A549 (cell line): ENCODE measurements at regions not wholly inside any gene's neighbourhood (a gene's known extent, or its start where the extent isn't known, plus 50 kb on each side); places are given as distances from the start of the nearest gene placed in this dataset.
A peak's percentile ranks its signal among the peaks of the same experiment; 100 is the strongest.

ENCODE experiments used
- ATAC-seq, 2 experiments: fragments of 200-7000 bp in 1 of 2; fragments of >200 bp in 1 of 2; cut with Nextera tagmentation in 1 of 2; cut with Tn5 transposase in 1 of 2; 3 replicates each; pipeline versions ENCODE4 v1.8.0 to v1.9.1; 2018 to 2020; ENCODE audit warnings: mild to moderate bottlenecking in 1 of 2, moderate library complexity in 1 of 2
- CTCF ChIA-PET: fragments of 300-600 bp; sonication (Branson Sonifier 250); formaldehyde crosslinking; extraction: SDS; loops from one replicate; lab custom pipeline; 2021; ENCODE audit warnings: antibody characterized with exemption, inconsistent platforms; lab: Yijun Ruan, JAX
- POLR2A ChIA-PET: fragments of 350-600 bp; formaldehyde crosslinking; extraction: SDS; loops from one replicate; lab custom pipeline; 2021; ENCODE audit warnings: antibody characterized with exemption, inconsistent platforms; lab: Yijun Ruan, JAX
- DNase-seq, 2 experiments: peaks; one replicate each; pipeline versions ENCODE4 v3.0.0 to v3.0.0-alpha.2; 2011 to 2016; ENCODE audit warnings: low read depth in 1 of 2, low spot score in 1 of 2
- FAIRE-seq: peaks from 2 replicates; lab custom pipeline; 2011; peaks lifted over from hg19 to GRCh38; lab: Jason Lieb, UNC
- H3K27ac ChIP-seq, 2 experiments: fragments of >200 bp; sonication (Bioruptor Twin); formaldehyde crosslinking; 3 replicates each; pipeline ENCODE4 v1.5.1; 2016 to 2017
- H3K4me1 ChIP-seq: fragments of >200 bp; sonication (Bioruptor Twin); formaldehyde crosslinking; 3 replicates; pipeline ENCODE4 v1.6.1; 2016
- H3K4me2 ChIP-seq: fragments of >200 bp; sonication (Bioruptor Twin); formaldehyde crosslinking; 3 replicates; pipeline ENCODE4 v1.6.1; 2016
- H3K4me3 ChIP-seq: fragments of >200 bp; sonication (Bioruptor Twin); formaldehyde crosslinking; 3 replicates; pipeline ENCODE4 v1.5.1; 2016
- H3K9me3 ChIP-seq: fragments of >200 bp; sonication (Bioruptor Twin); formaldehyde crosslinking; 3 replicates; pipeline ENCODE4 v1.6.1; 2016
- BHLHE40 ChIP-seq: IDR thresholded peaks from 2 replicates; pipeline ENCODE4 v1.6.1; 2012; ENCODE audit warnings: low read depth, low read length, inconsistent platforms
- CBX8 ChIP-seq: fragments of 200-600 bp; sonication (generic); IDR thresholded peaks from 2 replicates; pipeline ENCODE4 v1.6.1; 2016
- CEBPB ChIP-seq, 2 experiments: fragments of >200 bp in 1 of 2; sonication (Bioruptor Twin) in 1 of 2; formaldehyde crosslinking in 1 of 2; IDR thresholded peaks; 2 replicates each; pipeline ENCODE4 v1.6.1; 2012 to 2016
- EHF ChIP-seq: fragments of 250-450 bp; sonication (Bioruptor Pico); IDR thresholded peaks from 2 replicates; pipeline ENCODE4 v1.5.0; 2020; ENCODE audit warnings: mild to moderate bottlenecking
- EP300 ChIP-seq, 2 experiments: fragments of >200 bp; sonication (Bioruptor Twin); formaldehyde crosslinking; IDR thresholded peaks; 2 replicates in 1 of 2; 3 replicates in 1 of 2; pipeline ENCODE4 v1.6.1; 2016 to 2017
- FOSB ChIP-seq: fragments of 250-450 bp; sonication (Bioruptor Pico); IDR thresholded peaks from 2 replicates; pipeline ENCODE4 v1.5.0; 2020; ENCODE audit warnings: mild to moderate bottlenecking, moderate library complexity
- HDAC2 ChIP-seq: fragments of 200-600 bp; sonication (generic); IDR thresholded peaks from 2 replicates; pipeline ENCODE4 v1.6.1; 2016
- HEYL ChIP-seq: fragments of 250-450 bp; sonication (Bioruptor Pico); IDR thresholded peaks from 2 replicates; pipeline ENCODE4 v1.8.0; 2021; ENCODE audit warnings: mild to moderate bottlenecking, moderate library complexity
- HOXB5 ChIP-seq: fragments of 250-450 bp; sonication (Bioruptor Pico); IDR thresholded peaks from 2 replicates; pipeline ENCODE4 v1.5.0; 2020; ENCODE audit warnings: mild to moderate bottlenecking, moderate library complexity
- JUN ChIP-seq, 2 experiments: fragments of >200 bp; sonication (Bioruptor Twin); formaldehyde crosslinking; IDR thresholded peaks; 2 replicates in 1 of 2; 3 replicates in 1 of 2; pipeline ENCODE4 v1.6.1; 2016 to 2017
- KDM5A ChIP-seq: fragments of 200-600 bp; sonication (generic); IDR thresholded peaks from 2 replicates; pipeline ENCODE4 v1.6.1; 2016; ENCODE audit warnings: antibody characterized with exemption, mild to moderate bottlenecking
- MAFK ChIP-seq: fragments of 450-650 bp; IDR thresholded peaks from 2 replicates; pipeline ENCODE4 v1.6.1; 2014; ENCODE audit not compliant: partially characterized antibody
- MAZ ChIP-seq: fragments of 150-350 bp; IDR thresholded peaks from 2 replicates; pipeline ENCODE4 v1.6.1; 2014; ENCODE audit warnings: antibody characterized with exemption, low read depth, low read length, borderline replicate concordance
- MYC ChIP-seq: IDR thresholded peaks from 2 replicates; pipeline ENCODE4 v1.6.1; 2012; ENCODE audit warnings: mild to moderate bottlenecking, inconsistent platforms, low read length, improper control_type of control experiment, borderline replicate concordance
- NFE2L2 ChIP-seq: fragments of 150-350 bp; conservative IDR thresholded peaks from 2 replicates; pipeline ENCODE4 v1.6.1; 2014; ENCODE audit warnings: low read length
- NR3C1 ChIP-seq: fragments of >200 bp; sonication (Bioruptor Twin); formaldehyde crosslinking; IDR thresholded peaks from 3 replicates; pipeline ENCODE4 v1.6.1; 2017
- PHF8 ChIP-seq: fragments of 200-600 bp; sonication (generic); IDR thresholded peaks from 2 replicates; pipeline ENCODE4 v1.6.1; 2016; ENCODE audit warnings: low read depth, mild to moderate bottlenecking, antibody characterized with exemption, moderate library complexity, borderline replicate concordance
- POLR2A ChIP-seq: IDR thresholded peaks from 2 replicates; pipeline ENCODE4 v1.6.1; 2012; ENCODE audit warnings: mild to moderate bottlenecking, low read length
- RAD21 ChIP-seq, 2 experiments: fragments of >200 bp in 1 of 2; sonication (Bioruptor Twin) in 1 of 2; formaldehyde crosslinking in 1 of 2; IDR thresholded peaks in 1 of 2; conservative IDR thresholded peaks in 1 of 2; 2 replicates in 1 of 2; 3 replicates in 1 of 2; pipeline ENCODE4 v1.6.1; 2012 to 2018; ENCODE audit warnings: inconsistent platforms in 1 of 2
- RARB ChIP-seq: fragments of 250-450 bp; sonication (Bioruptor Pico); IDR thresholded peaks from 2 replicates; pipeline ENCODE4 v1.8.0; 2021; ENCODE audit warnings: mild to moderate bottlenecking, moderate library complexity
- RCOR1 ChIP-seq: fragments of 150-350 bp; IDR thresholded peaks from 2 replicates; pipeline ENCODE4 v1.6.1; 2014; ENCODE audit warnings: antibody characterized with exemption, low read length, low read depth
- RFX5 ChIP-seq: fragments of 450-650 bp; IDR thresholded peaks from 2 replicates; pipeline ENCODE4 v1.7.1; 2014; ENCODE audit warnings: antibody characterized with exemption, mild to moderate bottlenecking, moderate library complexity
- SREBF2 ChIP-seq: fragments of 450-650 bp; IDR thresholded peaks from 2 replicates; pipeline ENCODE4 v1.6.1; 2014; ENCODE audit warnings: mild to moderate bottlenecking, moderate library complexity
- TFCP2L1 ChIP-seq: fragments of 250-450 bp; sonication (Bioruptor Pico); IDR thresholded peaks from 2 replicates; pipeline ENCODE4 v1.5.0; 2021; ENCODE audit warnings: mild to moderate bottlenecking
- WGBS: methylation state at CpG from one replicate; pipeline ENCODE4 v1.1.6; 2017; ENCODE audit errors: missing lambda C conversion rate; 5-methylcytosine and 5-hydroxymethylcytosine counted together
- TF ChIP-seq, protein P1 (sequence below): IDR thresholded peaks from 2 replicates; pipeline ENCODE4 v1.6.1; 2012; ENCODE audit warnings: low read depth, borderline replicate concordance
- TF ChIP-seq, protein P2 (sequence below): IDR thresholded peaks from 2 replicates; pipeline ENCODE4 v1.6.1; 2012
- TF ChIP-seq, protein P3 (sequence below): fragments of 150-350 bp; IDR thresholded peaks from 2 replicates; pipeline ENCODE4 v1.6.1; 2014; ENCODE audit warnings: low read depth, mild to moderate bottlenecking, low read length
- TF ChIP-seq, protein P4 (sequence below): fragments of 250-450 bp; sonication (Bioruptor Pico); IDR thresholded peaks from 2 replicates; pipeline ENCODE4 v1.5.0; 2020; ENCODE audit warnings: low read depth, mild to moderate bottlenecking, moderate library complexity
- TF ChIP-seq, protein P5 (sequence below): fragments of >200 bp; sonication (Bioruptor Twin); formaldehyde crosslinking; IDR thresholded peaks from 3 replicates; pipeline ENCODE4 v1.6.1; 2016

DNA sequence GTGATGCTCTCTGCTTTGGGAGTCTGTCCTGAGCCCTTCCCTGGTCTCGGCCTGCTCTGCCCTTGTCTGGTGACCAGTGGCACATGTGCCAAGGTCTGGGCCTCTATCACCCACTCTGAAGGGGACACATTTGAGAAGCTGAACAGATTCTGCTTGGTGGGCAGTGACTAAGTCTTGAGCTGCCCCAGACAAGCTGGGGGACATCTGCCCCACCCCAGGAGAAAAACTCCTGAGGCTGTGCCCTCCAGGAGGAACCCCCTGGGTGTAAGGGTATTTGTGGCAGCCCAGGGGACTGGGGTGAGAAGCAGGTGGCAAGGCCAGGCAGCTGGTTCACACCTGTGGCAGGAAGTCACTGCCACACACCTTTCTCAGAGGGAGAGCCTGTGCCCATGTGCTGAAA lies 342.1 kb downstream of the DYSF start:
- Histone ChIP-seq H3K9me3 (no peaks in the 10 kb centered on the region), H3K4me2 (no peak overlapping the region), H3K4me3 (no peak overlapping the region), H3K27ac (peak overlapping the region in 1 of 2 experiments; percentile 62; a peak in 2 of 6 replicates), H3K4me1 (peaks cover 11% of the 10 kb centered on the region)
- CTCF ChIA-PET = interaction anchor here (1.0 to 13.5 kb wide), 9 partner anchors 13 to 784 kb away, joined by 3 to 222 read pairs (median 5); no protein-coding TSS in a partner anchor
- DNase-seq = no peak
- no peak for ATAC-seq
- FAIRE-seq = no peak
- TF ChIP-seq HEYL (no peak), SREBF2 (no peak), FOSB (CRISPR knock-in tag) (no peak), PHF8 (no peak), JUN (IDR thresholded peaks at IDR 0.05) (no peak), NFE2L2 (no peak), NR3C1 (no peak), MAFK (no peak), KDM5A (no peak), CBX8 (no peak), RARB (no peak), EP300 (IDR thresholded peaks at IDR 0.05) (no peak), RCOR1 (no peak), MAZ (no peak), RAD21 (conservative IDR thresholded peaks at IDR 0.05 in 1 of 2, IDR thresholded peaks at IDR 0.05 in 1 of 2) (no peak)
- TF ChIP-seq, protein P1, sequence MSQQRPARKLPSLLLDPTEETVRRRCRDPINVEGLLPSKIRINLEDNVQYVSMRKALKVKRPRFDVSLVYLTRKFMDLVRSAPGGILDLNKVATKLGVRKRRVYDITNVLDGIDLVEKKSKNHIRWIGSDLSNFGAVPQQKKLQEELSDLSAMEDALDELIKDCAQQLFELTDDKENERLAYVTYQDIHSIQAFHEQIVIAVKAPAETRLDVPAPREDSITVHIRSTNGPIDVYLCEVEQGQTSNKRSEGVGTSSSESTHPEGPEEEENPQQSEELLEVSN = no peak
- TF ChIP-seq, protein P2, sequence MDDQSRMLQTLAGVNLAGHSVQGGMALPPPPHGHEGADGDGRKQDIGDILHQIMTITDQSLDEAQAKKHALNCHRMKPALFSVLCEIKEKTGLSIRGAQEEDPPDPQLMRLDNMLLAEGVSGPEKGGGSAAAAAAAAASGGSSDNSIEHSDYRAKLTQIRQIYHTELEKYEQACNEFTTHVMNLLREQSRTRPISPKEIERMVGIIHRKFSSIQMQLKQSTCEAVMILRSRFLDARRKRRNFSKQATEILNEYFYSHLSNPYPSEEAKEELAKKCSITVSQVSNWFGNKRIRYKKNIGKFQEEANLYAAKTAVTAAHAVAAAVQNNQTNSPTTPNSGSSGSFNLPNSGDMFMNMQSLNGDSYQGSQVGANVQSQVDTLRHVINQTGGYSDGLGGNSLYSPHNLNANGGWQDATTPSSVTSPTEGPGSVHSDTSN = no peak
- 75% methylated on average over 1 of the region's 1 CpG for WGBS
- POLR2A ChIA-PET = no interaction called here

DNA sequence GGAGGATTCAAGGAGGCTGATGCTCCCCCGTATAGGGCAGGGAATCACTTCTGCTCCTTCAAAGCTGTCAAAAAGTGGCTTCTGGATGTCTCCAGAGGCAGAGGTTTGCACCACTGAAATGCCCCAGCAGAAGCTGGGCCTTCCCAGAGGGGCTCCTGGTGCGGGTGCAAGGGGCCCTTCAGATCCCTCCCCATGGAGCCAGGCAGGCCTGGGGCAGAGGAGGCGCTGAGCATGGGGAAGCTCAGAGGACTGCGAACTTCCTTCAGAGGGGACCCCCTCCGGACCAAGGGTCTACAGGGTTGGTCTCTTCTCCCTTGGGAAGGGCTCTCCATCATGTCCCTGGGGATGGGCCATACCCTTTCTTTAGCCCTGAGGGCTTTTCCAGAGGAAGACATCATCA lies 341.2 kb downstream of the DYSF start:
- no peak for ATAC-seq
- Histone ChIP-seq H3K27ac (no peak overlapping the region; a peak in 1 of 6 replicates), H3K4me1 (peaks cover 11% of the 10 kb centered on the region), H3K4me2 (no peak overlapping the region), H3K4me3 (no peak overlapping the region), H3K9me3 (no peaks in the 10 kb centered on the region)
- no peak for FAIRE-seq
- CTCF ChIA-PET = interaction anchor here (1.2 to 13.5 kb wide), 8 partner anchors 8 to 357 kb away, joined by 3 to 222 read pairs (median 7); no protein-coding TSS in a partner anchor
- whole genome bisulfite sequencing = 91% methylated on average over 5 of the region's 5 CpGs
- POLR2A ChIA-PET = no interaction called here
- TF ChIP-seq BHLHE40 = no peak
- no peak for TF ChIP-seq HOXB5
- TF ChIP-seq RCOR1 = no peak
- TF ChIP-seq NFE2L2 = no peak
- TF ChIP-seq JUN (IDR thresholded peaks at IDR 0.05) = no peak
- TF ChIP-seq RFX5 = no peak
- TF ChIP-seq RARB = no peak
- no peak for TF ChIP-seq POLR2A
- no peak for DNase-seq

DNA sequence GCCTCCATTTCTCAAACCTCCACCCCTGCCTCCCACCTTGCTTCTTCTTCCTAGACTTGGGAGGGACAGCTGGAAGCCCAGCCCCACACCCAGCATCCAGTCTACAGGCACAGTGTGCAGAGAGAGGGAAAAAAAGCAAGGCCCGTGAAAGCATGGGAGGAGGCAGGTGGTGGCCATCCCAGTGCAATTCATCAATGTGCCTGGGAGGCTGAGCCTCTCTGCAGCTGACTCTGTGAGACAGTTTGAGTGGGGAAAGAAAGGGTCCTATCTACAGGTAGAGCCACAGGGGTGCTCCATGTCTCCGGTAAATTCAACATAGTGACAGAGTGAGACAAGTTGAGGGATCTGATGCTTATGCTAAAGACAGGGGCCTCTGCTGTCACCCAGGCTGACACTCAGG lies 340.6 kb downstream of the DYSF start:
- no peak overlapping the region for H3K4me2 ChIP-seq
- peak overlapping the region in 1 of 2 experiments; percentile 22; a peak in 1 of 6 replicates for H3K27ac ChIP-seq
- WGBS = 94% methylated on average over 2 of the region's 2 CpGs
- no peak overlapping the region for H3K4me3 ChIP-seq
- no peaks in the 10 kb centered on the region for H3K9me3 ChIP-seq
- ATAC-seq = no peak
- peaks cover 11% of the 10 kb centered on the region for H3K4me1 ChIP-seq
- ChIA-PET CTCF (interaction anchor here (1.7 to 13.5 kb wide), 5 partner anchors 8 to 184 kb away, joined by 6 to 222 read pairs (median 38); no protein-coding TSS in a partner anchor), POLR2A (no interaction called here)
- DNase-seq = no peak
- FAIRE-seq = no peak
- TF ChIP-seq, protein P3, sequence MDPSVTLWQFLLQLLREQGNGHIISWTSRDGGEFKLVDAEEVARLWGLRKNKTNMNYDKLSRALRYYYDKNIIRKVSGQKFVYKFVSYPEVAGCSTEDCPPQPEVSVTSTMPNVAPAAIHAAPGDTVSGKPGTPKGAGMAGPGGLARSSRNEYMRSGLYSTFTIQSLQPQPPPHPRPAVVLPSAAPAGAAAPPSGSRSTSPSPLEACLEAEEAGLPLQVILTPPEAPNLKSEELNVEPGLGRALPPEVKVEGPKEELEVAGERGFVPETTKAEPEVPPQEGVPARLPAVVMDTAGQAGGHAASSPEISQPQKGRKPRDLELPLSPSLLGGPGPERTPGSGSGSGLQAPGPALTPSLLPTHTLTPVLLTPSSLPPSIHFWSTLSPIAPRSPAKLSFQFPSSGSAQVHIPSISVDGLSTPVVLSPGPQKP = no peak
- TF ChIP-seq MYC (no peak), HEYL (no peak), CEBPB (IDR thresholded peaks at IDR 0.05) (no peak), RCOR1 (no peak), EHF (CRISPR knock-in tag) (no peak), HOXB5 (no peak), FOSB (CRISPR knock-in tag) (no peak), HDAC2 (no peak), TFCP2L1 (CRISPR knock-in tag) (no peak)
- TF ChIP-seq, protein P4, sequence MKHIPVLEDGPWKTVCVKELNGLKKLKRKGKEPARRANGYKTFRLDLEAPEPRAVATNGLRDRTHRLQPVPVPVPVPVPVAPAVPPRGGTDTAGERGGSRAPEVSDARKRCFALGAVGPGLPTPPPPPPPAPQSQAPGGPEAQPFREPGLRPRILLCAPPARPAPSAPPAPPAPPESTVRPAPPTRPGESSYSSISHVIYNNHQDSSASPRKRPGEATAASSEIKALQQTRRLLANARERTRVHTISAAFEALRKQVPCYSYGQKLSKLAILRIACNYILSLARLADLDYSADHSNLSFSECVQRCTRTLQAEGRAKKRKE (CRISPR knock-in tag) = no peak
- TF ChIP-seq, protein P5, sequence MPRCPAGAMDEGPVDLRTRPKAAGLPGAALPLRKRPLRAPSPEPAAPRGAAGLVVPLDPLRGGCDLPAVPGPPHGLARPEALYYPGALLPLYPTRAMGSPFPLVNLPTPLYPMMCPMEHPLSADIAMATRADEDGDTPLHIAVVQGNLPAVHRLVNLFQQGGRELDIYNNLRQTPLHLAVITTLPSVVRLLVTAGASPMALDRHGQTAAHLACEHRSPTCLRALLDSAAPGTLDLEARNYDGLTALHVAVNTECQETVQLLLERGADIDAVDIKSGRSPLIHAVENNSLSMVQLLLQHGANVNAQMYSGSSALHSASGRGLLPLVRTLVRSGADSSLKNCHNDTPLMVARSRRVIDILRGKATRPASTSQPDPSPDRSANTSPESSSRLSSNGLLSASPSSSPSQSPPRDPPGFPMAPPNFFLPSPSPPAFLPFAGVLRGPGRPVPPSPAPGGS = no peak
